ENCODE measurements at regions not wholly inside any gene's neighbourhood (a gene's known extent, or its start where the extent isn't known, plus 50 kb on each side); places are given as distances from the start of the nearest gene placed in this dataset.

GRCh38 chr1:193763266-193763665 lies 576.9 kb upstream of the B3GALT2 start:
- TF ChIP-seq ZBTB33 (IDR thresholded peaks at IDR 0.05), result no peak
- no peak for TF ChIP-seq NFXL1 (IDR thresholded peaks at IDR 0.05; ENCODE audit: borderline replicate concordance)
- no peak for TF ChIP-seq POLR2A (IDR thresholded peaks at IDR 0.05; ENCODE audit: low read depth, low read length)
- no peak for TF ChIP-seq CTCF (IDR thresholded peaks at IDR 0.05 in 2 of 3, conservative IDR thresholded peaks at IDR 0.05 in 1 of 3; ENCODE audit: control insufficient read depth in 2 of 3, extremely low read depth in 1 of 3, insufficient read depth in 1 of 3, low read depth in 3 of 3, low read length in 3 of 3)
- TF ChIP-seq IRF3 (IDR thresholded peaks at IDR 0.05), result no peak
- no peak for TF ChIP-seq STAT1 (conservative IDR thresholded peaks at IDR 0.05)
